CD4-positive, alpha-beta T cell treated with Interleukin-15 for 1 hour (primary cell): ENCODE measurements at regions not wholly inside any gene's neighbourhood (a gene's known extent, or its start where the extent isn't known, plus 50 kb on each side); places are given as distances from the start of the nearest gene placed in this dataset.

Source experiments
- DNase-seq: peaks from one replicate; pipeline ENCODE4 v3.0.0-alpha.2; 2020

GRCh38 chr18:56545464-56545863 lies 92.9 kb downstream of the TXNL1 start:
- DNase-seq = no peak

DNA sequence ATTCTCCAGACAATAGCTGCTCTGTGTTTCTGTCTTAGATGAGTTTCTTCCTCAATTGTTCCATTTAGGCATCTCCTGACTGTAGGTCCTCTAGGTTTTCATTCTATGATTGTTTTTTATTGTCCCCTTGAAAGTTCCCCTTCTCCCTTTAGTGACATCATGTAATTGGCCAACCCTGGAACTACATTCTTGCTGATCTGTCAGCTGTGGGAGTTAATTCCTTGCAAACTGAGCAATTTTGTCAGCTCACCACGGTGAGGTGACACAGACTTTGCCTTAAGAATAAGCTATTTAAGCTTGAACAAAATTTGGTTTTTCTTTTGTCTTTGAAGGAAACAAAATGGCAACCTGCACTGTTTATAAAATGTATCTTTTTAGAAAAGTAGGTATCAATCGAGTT lies 95.9 kb downstream of the TXNL1 start:
- no peak for DNase-seq

DNA sequence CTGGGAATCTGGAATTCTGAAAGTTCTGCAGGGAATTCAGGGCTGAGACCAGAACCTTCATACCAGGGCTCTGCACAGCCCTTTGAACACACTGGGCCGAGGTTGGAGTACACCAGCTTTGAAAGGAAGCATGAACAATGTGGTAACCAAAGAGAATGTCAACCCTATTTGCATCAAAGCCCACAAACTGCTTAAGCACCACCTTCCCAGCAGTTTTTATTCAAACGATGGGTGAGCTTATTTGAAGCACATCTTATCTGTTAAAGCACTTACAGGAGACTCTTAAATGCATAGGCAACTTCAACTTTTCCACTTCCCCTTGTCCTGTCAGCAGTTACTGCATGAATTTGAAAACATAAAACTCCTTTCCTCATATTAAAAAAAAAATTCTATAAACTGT lies 96.6 kb downstream of the TXNL1 start:
- DNase-seq = no peak

DNA sequence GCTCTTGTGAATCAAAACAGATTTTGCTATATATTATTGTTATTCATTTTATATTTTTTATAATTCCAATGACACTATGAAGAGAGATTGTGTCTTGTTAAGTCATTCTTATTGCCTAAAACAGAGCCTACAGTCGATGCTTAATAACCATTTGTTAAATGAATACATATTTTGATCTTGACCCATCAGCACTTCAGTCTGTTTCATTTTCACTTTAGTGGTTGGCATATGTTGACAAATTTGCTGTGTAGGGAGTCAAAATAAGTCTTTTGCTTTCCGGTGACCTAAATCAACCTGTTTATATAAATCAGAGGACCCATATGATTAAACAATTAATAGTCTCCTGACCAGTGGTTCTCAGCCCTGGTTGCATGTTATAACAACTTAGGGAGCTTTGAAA lies 97.1 kb downstream of the TXNL1 start:
- DNase-seq = no peak

GRCh38 chr18:56538746-56539145 lies 99.6 kb downstream of the TXNL1 start:
- no peak for DNase-seq

DNA sequence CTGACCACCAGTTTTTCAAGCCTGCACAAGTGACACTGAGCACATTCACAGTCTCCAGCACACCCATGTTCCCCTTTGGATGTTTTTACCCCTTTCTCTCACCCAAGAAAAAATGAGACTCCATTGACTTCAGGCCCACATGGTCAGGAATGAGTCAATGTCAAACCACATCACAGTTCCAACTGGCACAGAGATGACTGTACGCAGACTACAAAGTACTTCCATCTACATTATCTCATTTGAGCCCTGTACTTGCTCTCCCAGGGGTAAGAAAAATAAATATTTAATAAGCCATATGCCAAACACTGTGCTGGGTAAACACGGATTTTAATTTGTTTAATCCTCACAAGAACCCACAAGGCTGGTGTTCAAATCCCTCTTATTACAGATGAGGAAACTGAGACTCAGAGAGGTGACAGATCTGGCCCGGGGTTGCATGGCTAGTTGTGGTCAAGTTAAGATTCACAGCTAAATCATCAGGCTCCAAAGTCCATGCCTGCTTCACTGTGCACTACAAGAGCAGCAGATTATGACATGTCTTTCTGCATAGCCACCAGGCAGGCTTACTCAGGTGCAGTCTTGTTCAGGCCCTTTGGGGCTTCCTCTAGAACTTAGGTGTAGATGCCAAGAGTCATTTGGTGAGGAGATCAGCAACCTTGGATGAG lies 106.1 kb downstream of the TXNL1 start:
- DNase-seq = no peak

- no peak for DNase-seq
Observed at GRCh38 chr18:56522816-56523215, 115.6 kb downstream of the TXNL1 start.

GRCh38 chr18:56521263-56521662 lies 117.1 kb downstream of the TXNL1 start:
- no peak for DNase-seq

DNA sequence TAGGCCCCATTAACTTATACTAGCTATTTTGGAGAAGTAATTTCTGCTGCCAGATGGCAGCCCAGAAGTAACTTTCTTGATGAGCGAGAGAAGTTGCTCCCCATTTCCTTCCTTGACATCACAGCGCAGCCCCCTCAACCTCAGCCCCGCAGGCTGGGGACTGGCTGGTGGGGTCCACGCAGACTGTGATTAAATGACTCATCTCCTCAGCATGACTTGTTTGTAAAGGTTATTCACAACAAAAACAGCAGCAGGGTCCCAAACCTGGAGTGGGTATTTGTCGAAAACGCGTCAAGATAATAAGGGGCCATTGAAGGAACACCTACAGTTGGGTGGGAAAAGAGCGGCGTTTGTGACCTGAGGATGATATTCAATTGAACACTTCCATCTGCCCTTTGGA lies 120.6 kb downstream of the TXNL1 start:
- no peak for DNase-seq

DNA sequence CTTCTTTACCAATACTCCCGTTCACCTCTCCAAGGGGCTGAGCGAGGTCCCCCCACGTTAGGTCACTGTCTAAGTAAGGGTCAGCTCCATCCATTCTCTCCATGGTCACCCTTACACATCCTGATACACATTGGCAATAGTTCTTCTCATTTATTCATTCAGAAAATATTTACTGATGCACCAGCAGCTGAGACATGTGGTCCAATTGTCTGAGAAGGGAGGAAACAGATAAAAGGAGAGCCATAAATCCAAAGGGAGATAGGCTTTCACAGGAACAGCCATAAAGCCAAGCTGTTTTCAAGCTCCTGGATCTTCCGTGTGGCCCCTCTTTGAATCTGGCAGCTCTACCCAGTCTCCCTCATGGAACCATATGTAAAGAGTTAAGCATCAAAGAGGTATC lies 121.2 kb downstream of the TXNL1 start:
- no peak for DNase-seq

DNA sequence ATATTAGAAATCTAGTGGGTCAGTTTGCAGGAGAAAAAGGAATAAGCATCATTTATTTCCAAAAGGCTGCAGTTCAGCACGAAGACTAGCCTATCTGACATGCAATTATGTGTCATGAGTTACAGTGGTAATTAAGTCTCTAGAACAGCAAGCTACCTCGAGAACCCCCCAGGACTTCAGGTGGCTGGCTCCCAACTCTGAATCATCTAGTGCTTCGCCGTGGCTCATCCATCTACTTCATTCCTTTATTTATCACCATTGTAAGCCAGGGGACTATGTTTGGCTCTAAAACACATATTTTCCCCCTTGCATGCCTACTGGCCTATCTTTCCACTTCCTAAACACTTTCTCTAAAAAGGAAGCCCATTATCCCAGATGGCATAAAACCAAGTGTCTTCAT lies 121.6 kb downstream of the TXNL1 start:
- DNase-seq = no peak

GRCh38 chr18:56515522-56515921 lies 122.9 kb downstream of the TXNL1 start:
- no peak for DNase-seq

- no peak for DNase-seq
Observed at GRCh38 chr18:56511996-56512395, 126.4 kb downstream of the TXNL1 start.

GRCh38 chr18:56510108-56510507 lies 128.3 kb downstream of the TXNL1 start:
- no peak for DNase-seq

GRCh38 chr18:56509656-56510055 lies 128.7 kb downstream of the TXNL1 start:
- DNase-seq = no peak

DNA sequence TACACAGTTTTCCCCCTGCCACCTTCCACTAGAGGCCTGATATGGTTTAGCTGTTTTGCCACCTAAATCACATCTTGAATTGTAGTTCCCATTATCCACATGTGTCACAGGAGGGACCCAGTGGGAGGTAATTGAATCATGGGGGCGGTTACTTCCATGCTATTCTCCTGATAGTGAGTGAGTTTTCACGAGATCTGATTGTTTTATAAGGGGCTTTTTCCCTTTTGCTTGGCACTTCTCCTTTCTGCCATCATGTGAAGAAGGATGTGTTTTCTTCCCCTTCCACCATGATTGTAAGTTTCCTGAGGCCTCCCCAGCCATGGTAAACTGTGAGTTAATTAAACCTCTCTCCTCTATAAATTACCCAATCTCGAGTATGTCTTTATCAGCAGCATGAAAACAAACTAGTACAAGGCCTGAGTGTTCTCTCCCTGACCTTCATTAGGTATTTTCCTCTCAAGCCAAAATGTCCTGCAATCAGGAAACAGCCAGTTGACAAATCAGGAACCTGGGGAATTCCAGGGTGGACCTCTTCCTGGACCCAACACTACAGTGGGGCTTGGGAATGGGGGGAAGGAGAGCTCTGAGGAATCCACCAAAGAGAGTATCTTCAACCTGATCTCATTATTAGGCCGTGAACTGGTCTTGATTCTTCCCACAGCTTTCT lies 129.9 kb downstream of the TXNL1 start:
- DNase-seq = no peak

GRCh38 chr18:56505971-56506370 lies 132.4 kb downstream of the TXNL1 start:
- DNase-seq = no peak

- no peak for DNase-seq
Observed at GRCh38 chr18:56505293-56505692, 133.1 kb downstream of the TXNL1 start.

GRCh38 chr18:56501896-56502295 lies 136.5 kb downstream of the TXNL1 start:
- DNase-seq = no peak

DNA sequence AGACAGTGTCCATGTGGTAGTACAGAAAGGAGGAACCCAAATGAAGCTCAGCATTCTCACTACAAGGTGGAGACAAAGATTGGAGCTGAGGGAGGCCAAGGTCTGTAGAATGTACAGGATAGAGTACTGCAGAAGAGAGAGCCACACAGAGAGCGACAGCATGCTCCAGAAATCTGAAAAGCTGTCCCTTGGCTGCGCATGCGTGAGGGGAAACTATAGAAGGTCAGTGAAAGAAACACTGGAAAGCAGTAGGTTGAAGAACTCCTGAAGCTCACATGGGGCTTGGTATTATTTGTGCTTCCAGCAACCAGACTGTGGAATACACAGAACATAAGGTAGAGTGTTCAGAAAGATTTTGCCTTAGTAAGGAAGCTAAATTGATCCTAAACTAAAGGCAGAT lies 142.5 kb downstream of the TXNL1 start:
- DNase-seq = no peak

GRCh38 chr18:56493531-56493930 lies 144.9 kb downstream of the TXNL1 start:
- no peak for DNase-seq

DNA sequence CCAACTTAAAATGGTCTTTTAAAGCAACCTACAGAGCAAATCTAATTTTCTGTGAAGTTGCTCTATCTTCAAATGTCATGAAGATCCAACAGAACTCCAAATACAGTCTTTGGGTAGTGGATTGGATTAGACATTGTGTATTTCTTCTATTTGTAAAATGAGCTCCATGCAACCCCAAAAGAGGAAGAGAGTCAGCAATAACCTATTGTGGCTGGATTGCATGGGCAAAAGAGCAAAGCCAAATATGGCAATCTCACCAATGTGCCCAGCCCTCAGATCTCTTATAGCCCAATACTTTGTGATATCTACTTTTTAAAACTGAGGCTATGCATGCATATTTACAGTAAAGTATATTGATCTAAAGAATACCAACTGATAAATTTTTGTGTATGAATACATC lies 146.3 kb downstream of the TXNL1 start:
- DNase-seq = no peak

DNA sequence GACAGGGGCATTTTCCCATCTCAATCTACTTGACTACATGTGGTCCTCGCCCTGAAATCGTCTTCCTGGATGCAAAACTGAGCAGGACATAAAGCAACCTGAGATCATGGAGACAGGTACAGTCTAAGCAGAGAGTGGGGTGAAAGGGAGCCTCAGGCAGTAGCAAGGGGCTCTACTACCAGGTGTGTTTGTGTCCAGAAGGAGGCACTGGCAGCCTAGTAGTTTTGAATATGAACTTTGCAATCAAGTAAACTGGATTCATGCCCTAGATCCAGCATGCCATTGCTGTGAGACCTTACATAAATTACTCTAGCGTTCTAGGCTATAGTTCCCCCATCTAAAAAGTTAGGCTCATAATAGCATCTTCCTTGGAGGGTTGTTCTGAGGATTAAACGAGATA lies 147.4 kb downstream of the TXNL1 start:
- DNase-seq = no peak

- no peak for DNase-seq
Observed at GRCh38 chr18:56489893-56490292, 148.5 kb downstream of the TXNL1 start.

- DNase-seq = no peak
Observed at GRCh38 chr18:56488739-56489138, 149.7 kb downstream of the TXNL1 start.
